OCI-LY7 (cell line): ENCODE measurements at regions not wholly inside any gene's neighbourhood (a gene's known extent, or its start where the extent isn't known, plus 50 kb on each side); places are given as distances from the start of the nearest gene placed in this dataset.

Source experiments
- EZH2phosphoT487 ChIP-seq: fragments of 200-600 bp; sonication (generic); IDR thresholded peaks from 2 replicates; pipeline ENCODE4 v1.6.1; 2018; ENCODE audit warnings: low read depth, borderline replicate concordance, mild to moderate bottlenecking, mixed run types, antibody characterized with exemption, low read length, moderate library complexity, mixed read lengths
- TF ChIP-seq, protein P1 (sequence below): fragments of 200-600 bp; sonication (generic); conservative IDR thresholded peaks from 2 replicates; pipeline ENCODE4 v1.5.1; 2014; ENCODE audit warnings: mild to moderate bottlenecking, antibody characterized with exemption, low read length, moderate library complexity, mixed read lengths

DNA sequence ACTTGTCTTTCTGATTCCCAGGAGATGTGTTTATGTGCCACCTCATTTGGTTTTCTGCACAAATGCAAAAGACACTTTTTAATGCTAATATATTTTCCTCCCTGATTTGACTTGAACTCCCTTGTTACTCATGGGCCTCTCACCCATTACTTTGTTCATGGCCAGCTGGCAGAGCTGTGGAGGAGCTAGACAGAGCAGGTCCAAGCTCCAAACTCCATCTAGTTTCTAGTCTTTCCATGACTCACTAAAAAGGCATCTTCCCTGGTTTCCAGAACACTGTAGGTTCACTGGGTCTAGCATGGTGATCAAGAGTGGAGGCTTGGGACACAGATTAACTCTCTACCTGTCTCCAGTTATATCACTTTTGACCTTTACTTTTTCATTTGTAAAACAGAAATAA, 161.0 kb upstream of the SLC28A3 start:
- TF ChIP-seq, protein P1, sequence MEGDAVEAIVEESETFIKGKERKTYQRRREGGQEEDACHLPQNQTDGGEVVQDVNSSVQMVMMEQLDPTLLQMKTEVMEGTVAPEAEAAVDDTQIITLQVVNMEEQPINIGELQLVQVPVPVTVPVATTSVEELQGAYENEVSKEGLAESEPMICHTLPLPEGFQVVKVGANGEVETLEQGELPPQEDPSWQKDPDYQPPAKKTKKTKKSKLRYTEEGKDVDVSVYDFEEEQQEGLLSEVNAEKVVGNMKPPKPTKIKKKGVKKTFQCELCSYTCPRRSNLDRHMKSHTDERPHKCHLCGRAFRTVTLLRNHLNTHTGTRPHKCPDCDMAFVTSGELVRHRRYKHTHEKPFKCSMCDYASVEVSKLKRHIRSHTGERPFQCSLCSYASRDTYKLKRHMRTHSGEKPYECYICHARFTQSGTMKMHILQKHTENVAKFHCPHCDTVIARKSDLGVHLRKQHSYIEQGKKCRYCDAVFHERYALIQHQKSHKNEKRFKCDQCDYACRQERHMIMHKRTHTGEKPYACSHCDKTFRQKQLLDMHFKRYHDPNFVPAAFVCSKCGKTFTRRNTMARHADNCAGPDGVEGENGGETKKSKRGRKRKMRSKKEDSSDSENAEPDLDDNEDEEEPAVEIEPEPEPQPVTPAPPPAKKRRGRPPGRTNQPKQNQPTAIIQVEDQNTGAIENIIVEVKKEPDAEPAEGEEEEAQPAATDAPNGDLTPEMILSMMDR = no peak
- no peak for TF ChIP-seq EZH2phosphoT487
